Cardiac fibroblast (primary cell): ENCODE measurements at regions not wholly inside any gene's neighbourhood (a gene's known extent, or its start where the extent isn't known, plus 50 kb on each side); places are given as distances from the start of the nearest gene placed in this dataset.
"Not testable (repeated sequence)": the region's sequence is repeated elsewhere in the genome, so short reads cannot be mapped to it uniquely, and the experiment has no call there.

Source experiments
- DNase-seq, 2 donors: peaks; one replicate each; pipeline versions ENCODE4 v3.0.0 to v3.0.0-alpha.2; 2010; ENCODE audit warnings: low read depth in 2 of 2
- H3K4me3 ChIP-seq, 2 donors: replicated peaks in 1 of 2; 1 replicate in 1 of 2; 2 replicates in 1 of 2; pipeline ENCODE4 v1.5.1; 2011; ENCODE audit warnings: low read depth in 2 of 2, low read length in 2 of 2, mild to moderate bottlenecking in 2 of 2, moderate library complexity in 1 of 2
- CTCF ChIP-seq: IDR thresholded peaks from one replicate; pipeline ENCODE4 v1.5.1; 2011; ENCODE audit warnings: low read depth, mild to moderate bottlenecking, low read length, inconsistent platforms

GRCh38 chr5:96201503-96201902, 231.5 kb downstream of the PCSK1 start:
- H3K4me3 ChIP-seq: no peak overlapping the region

GRCh38 chr5:96200641-96201040, 232.4 kb downstream of the PCSK1 start:
- H3K4me3 ChIP-seq: no peak overlapping the region
- DNase-seq: no peak
- no peak for TF ChIP-seq CTCF

More at GRCh38 chr5:96201503-96201902, 231.5 kb downstream of the PCSK1 start:
- no peak for DNase-seq
- no peak for TF ChIP-seq CTCF

- no peak for TF ChIP-seq CTCF
- H3K4me3 ChIP-seq: no peak overlapping the region
- DNase-seq: no peak
Observed at GRCh38 chr5:96199713-96200183, 233.3 kb downstream of the PCSK1 start.

- DNase-seq: peak; percentile 60 to 61
- no peak for TF ChIP-seq CTCF
- H3K4me3 ChIP-seq: no peak overlapping the region
Observed at GRCh38 chr5:96198356-96199058, 234.5 kb downstream of the PCSK1 start.

GRCh38 chr5:96197767-96198166, 235.3 kb downstream of the PCSK1 start:
- DNase-seq, H3K4me3 ChIP-seq: not testable (repeated sequence)

GRCh38 chr5:96197347-96197746, 235.7 kb upstream of the ELL2 start:
- no peak for DNase-seq
- no peak for TF ChIP-seq CTCF

GRCh38 chr5:96196890-96197289, 235.2 kb upstream of the ELL2 start:
- TF ChIP-seq CTCF: no peak
- no peak for DNase-seq
- H3K4me3 ChIP-seq: no peak overlapping the region

More at GRCh38 chr5:96197347-96197746, 235.7 kb upstream of the ELL2 start:
- no peak overlapping the region for H3K4me3 ChIP-seq
